Panc1 (cell line): ENCODE measurements at regions not wholly inside any gene's neighbourhood (a gene's known extent, or its start where the extent isn't known, plus 50 kb on each side); places are given as distances from the start of the nearest gene placed in this dataset.
A peak's percentile ranks its signal among the peaks of the same experiment; 100 is the strongest.

Source experiments
- ATAC-seq: fragments of 200-7000 bp; cut with Tn5 transposase; 2 replicates; pipeline ENCODE4 v1.9.1; 2020; ENCODE audit warnings: mild to moderate bottlenecking, moderate library complexity
- BruUV-seq: library from RNA; stranded (reverse); fragments of 400-500 nt; replicated peaks from 2 replicates; lab custom pipeline; 2021; lab: Mats Ljungman, UMichigan
- CTCF ChIA-PET: fragments of 300-600 bp; sonication (Branson Sonifier 250); formaldehyde crosslinking; loops from one replicate; lab custom pipeline; 2022; ENCODE audit warnings: antibody characterized with exemption; lab: Charles Lee
- POLR2A ChIA-PET: fragments of 300-600 bp; sonication (Branson Sonifier 250); formaldehyde crosslinking; loops from one replicate; lab custom pipeline; 2022; ENCODE audit warnings: antibody characterized with exemption; lab: Charles Lee
- DNase-seq: peaks from one replicate; pipeline ENCODE4 v3.0.0-alpha.2; 2010; ENCODE audit warnings: low read depth, low spot score
- H3K27ac ChIP-seq: 2 replicates; pipeline ENCODE4 v1.5.1; 2011; ENCODE audit warnings: mild to moderate bottlenecking, low read length, inconsistent platforms
- H3K27me3 ChIP-seq: fragments of 200-500 bp; sonication (Bioruptor generic); 2 replicates; pipeline ENCODE4 v1.6.0; 2014; ENCODE audit warnings: low read length, inconsistent platforms; ENCODE audit not compliant: control insufficient read depth, insufficient read depth
- H3K36me3 ChIP-seq: fragments of 200-500 bp; sonication (Bioruptor generic); 2 replicates; pipeline ENCODE4 v1.5.1; 2014; ENCODE audit warnings: inconsistent platforms, mild to moderate bottlenecking, low read length, moderate library complexity; ENCODE audit not compliant: control insufficient read depth, insufficient read depth
- H3K4me1 ChIP-seq: 2 replicates; pipeline ENCODE4 v1.5.1; 2011; ENCODE audit warnings: inconsistent platforms, mild to moderate bottlenecking, low read length, moderate library complexity; ENCODE audit not compliant: control insufficient read depth, insufficient read depth
- H3K4me3 ChIP-seq, 2 experiments: 2 replicates each; pipeline ENCODE4 v1.5.1; 2011 to 2012; ENCODE audit warnings: low read depth in 2 of 2, low read length in 2 of 2, mild to moderate bottlenecking in 2 of 2, inconsistent platforms in 1 of 2, moderate library complexity in 1 of 2
- H3K9me3 ChIP-seq: fragments of 200-500 bp; sonication (Bioruptor generic); 2 replicates; pipeline ENCODE4 v1.5.1; 2014; ENCODE audit warnings: low read depth, mild to moderate bottlenecking, inconsistent platforms, low read length, moderate library complexity; ENCODE audit not compliant: control insufficient read depth, insufficient read depth
- CTCF ChIP-seq: fragments of 450-650 bp; IDR thresholded peaks from 2 replicates; pipeline ENCODE4 v1.5.1; 2017; ENCODE audit warnings: mild to moderate bottlenecking
- POLR2AphosphoS5 ChIP-seq: IDR thresholded peaks from 2 replicates; pipeline ENCODE4 v1.6.1; 2012; ENCODE audit warnings: mild to moderate bottlenecking, low read depth, low read length, moderate library complexity
- REST ChIP-seq, 2 experiments: IDR thresholded peaks; 2 replicates each; pipeline ENCODE4 v1.6.1; 2011 to 2012; ENCODE audit warnings: low read depth in 2 of 2, control low read depth in 1 of 2, low read length in 1 of 2, mild to moderate bottlenecking in 1 of 2, moderate library complexity in 1 of 2; ENCODE audit not compliant: insufficient read depth in 1 of 2
- SIN3A ChIP-seq: IDR thresholded peaks from 2 replicates; pipeline ENCODE4 v1.6.1; 2012; ENCODE audit warnings: low read depth, mild to moderate bottlenecking, low read length, moderate library complexity, borderline replicate concordance; ENCODE audit not compliant: insufficient read depth
- TCF7L2 ChIP-seq: IDR thresholded peaks from 2 replicates; pipeline ENCODE4 v1.6.1; 2011; ENCODE audit warnings: mild to moderate bottlenecking, low read depth, low read length, inconsistent platforms
- in situ Hi-C: cut with HindIII; loops from 2 replicates; pipeline ENCODE4 v1.10.0; 2016; ENCODE audit warnings: low sequenced_read_pairs, low pct_unique_long_range_greater_than_20kb
- intact Hi-C: fragments of 100-400 bp; cut with micrococcal nuclease; formaldehyde crosslinking; loops from one replicate; pipeline ENCODE4 v1.10.0; 2022; ENCODE audit not compliant: unreplicated experiment

GRCh38 chr1:5002676-5003075, 348.3 kb downstream of the AJAP1 start:
- Histone ChIP-seq H3K36me3 (no peaks in the 10 kb centered on the region), H3K27me3 (no peaks in the 10 kb centered on the region), H3K4me1 (no peaks in the 10 kb centered on the region), H3K27ac (no peak overlapping the region), H3K9me3 (no peaks in the 10 kb centered on the region), H3K4me3 (no peak overlapping the region)
- BruUV-seq, result no TSS peak
- in situ Hi-C loops (no loop called here), intact Hi-C loops (no loop called here)
- TF ChIP-seq POLR2AphosphoS5 (no peak), SIN3A (no peak), CTCF (no peak), REST (IDR thresholded peaks at IDR 0.05; ENCODE audit: insufficient read depth in 1 of 2, low read depth in 2 of 2, low read length in 1 of 2) (no peak), TCF7L2 (no peak)
- POLR2A ChIA-PET, result no interaction called here
- no peak for DNase-seq
- CTCF ChIA-PET, result no interaction called here
- no peak for ATAC-seq

- H3K4me1 ChIP-seq, result no peaks in the 10 kb centered on the region
- H3K4me3 ChIP-seq, result no peak overlapping the region
- intact Hi-C loops, result no loop called here
- no peaks in the 10 kb centered on the region for H3K27me3 ChIP-seq
- TF ChIP-seq POLR2AphosphoS5, result no peak
- no peak for TF ChIP-seq CTCF
- peak in 1 of 2 experiments; percentile 76; a peak in 2 of 4 replicates for TF ChIP-seq REST (IDR thresholded peaks at IDR 0.05; ENCODE audit: insufficient read depth in 1 of 2, low read depth in 2 of 2, low read length in 1 of 2)
- no peak for TF ChIP-seq SIN3A
- TF ChIP-seq TCF7L2, result no peak
- in situ Hi-C loops, result no loop called here
- CTCF ChIA-PET, result no interaction called here
- no TSS peak for BruUV-seq
- H3K9me3 ChIP-seq, result no peaks in the 10 kb centered on the region
- ATAC-seq, result no peak
- DNase-seq, result no peak
- no peak overlapping the region for H3K27ac ChIP-seq
- POLR2A ChIA-PET, result no interaction called here
- no peaks in the 10 kb centered on the region for H3K36me3 ChIP-seq
Measured at GRCh38 chr1:5001466-5001865, 347.1 kb downstream of the AJAP1 start.
